HG02884 (cell line): ENCODE measurements at regions not wholly inside any gene's neighbourhood (a gene's known extent, or its start where the extent isn't known, plus 50 kb on each side); places are given as distances from the start of the nearest gene placed in this dataset.
A peak's percentile ranks its signal among the peaks of the same experiment; 100 is the strongest.

Experiments
- ATAC-seq: cut with Tn5 transposase; IDR thresholded peaks from one replicate; pipeline ENCODE4 v1.9.1; 2021; ENCODE audit warnings: mild to moderate bottlenecking, moderate library complexity; ENCODE audit not compliant: unreplicated experiment

GRCh38 chr18:31213641-31214040, 51.0 kb upstream of the DSC1 start:
- ATAC-seq = no peak

- ATAC-seq = no peak
Measured at GRCh38 chr18:31217038-31217849, 54.6 kb upstream of the DSC1 start.

DNA sequence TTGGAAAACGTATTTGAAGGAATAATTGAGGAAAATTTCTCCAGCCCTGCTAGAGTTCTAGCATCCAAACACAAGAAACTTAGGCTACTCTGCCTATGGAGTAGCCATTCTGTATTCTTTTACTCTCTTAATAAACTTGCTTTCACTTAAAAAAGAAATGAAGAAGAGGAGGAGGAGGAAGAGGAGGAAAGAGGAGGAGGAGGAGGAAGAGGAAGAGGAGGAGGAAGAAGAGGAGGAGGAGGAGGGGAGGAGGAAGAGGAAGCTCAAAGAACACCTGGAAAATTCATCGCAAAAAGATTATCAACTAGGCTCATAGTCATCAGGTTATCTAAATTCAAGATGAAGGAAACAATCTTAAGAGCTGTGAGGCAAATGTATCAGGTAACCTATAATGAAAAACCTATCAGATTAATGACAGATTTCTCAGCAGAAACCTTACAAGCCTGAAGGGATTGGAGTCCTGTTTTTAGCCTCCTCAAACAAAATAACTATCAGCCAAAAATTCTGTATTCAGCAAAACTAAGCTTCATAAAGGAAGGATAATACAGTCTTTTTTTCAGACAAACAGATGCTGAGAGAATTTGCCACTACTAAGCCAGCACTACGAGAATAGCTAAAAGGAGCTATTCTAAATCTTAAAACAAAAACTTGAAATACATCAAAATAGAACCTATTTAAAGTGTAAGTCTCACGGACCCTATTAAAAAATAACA, 56.2 kb upstream of the DSC1 start:
- no peak for ATAC-seq

DNA sequence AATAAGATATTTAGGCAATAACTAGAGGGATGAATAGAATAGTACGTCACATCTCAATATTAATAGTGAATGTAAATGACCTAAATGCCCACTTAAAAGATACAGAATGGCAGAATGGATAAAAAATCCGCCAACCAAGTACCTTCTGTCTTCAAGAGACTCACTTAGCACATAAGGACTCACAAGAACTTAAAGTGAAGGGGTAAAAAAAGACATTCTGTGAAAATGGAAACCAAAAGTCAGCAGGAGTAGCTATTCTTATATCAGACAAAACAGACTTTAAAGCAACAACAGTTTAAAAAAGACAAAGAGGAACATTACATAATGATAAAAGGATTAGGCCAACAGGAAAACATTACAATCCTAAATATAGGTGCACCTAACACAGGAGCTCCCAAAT, 56.7 kb upstream of the DSC1 start:
- no peak for ATAC-seq

GRCh38 chr18:31223371-31223770, 60.7 kb upstream of the DSC1 start:
- no peak for ATAC-seq

DNA sequence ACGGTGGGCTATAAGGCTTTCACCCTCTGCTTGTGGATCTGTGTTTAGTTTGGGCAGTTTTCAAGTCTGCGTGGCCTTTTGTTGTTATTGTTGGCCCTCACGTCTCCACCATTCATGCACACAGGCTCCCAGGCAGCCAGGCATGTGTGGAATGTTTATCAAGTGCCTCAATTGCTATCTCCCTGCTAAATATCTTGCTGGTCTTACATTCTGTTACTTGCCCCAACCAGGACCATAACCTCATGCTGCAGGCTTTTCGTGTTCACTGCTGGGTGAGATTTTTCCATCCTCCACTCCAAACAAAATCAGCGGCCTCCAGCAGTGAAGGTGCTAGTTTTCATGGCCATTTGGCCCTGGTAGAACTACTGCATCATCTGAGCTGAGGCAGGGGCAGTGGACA, 63.0 kb upstream of the DSC1 start:
- no peak for ATAC-seq

DNA sequence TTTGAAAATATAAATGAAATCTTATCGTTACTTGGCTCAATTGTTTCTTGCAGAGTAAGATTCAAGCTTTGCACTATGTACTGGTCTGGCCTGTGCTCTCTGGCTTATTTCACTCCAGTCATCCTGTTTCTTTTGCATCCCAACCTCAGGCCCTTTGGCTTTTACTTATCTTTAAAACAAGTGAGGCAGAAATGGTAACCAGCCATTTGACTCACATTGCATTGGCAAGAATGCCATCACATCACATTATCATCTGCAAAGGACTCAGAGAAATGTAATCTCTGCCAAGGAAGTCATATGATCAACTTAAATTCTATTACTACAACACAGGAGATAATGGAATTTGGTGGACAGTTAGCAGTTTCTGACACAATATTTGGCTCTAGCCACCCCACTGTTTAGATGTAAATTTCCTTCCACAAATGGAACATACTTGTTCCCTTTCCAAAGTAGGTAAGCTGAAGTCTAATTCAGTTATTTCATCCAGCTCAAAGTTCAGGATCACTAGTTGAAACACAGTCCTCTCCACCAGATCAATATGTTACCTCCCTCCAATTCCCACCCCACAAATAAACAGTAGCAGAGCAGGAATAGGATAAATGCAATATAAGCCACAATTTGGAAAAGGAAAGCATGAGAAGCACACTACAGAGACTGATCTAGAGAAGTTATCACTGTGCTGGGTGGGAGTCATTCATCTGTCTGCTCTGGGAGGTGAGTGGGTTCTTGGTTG, 65.0 kb upstream of the DSC1 start:
- no peak for ATAC-seq

DNA sequence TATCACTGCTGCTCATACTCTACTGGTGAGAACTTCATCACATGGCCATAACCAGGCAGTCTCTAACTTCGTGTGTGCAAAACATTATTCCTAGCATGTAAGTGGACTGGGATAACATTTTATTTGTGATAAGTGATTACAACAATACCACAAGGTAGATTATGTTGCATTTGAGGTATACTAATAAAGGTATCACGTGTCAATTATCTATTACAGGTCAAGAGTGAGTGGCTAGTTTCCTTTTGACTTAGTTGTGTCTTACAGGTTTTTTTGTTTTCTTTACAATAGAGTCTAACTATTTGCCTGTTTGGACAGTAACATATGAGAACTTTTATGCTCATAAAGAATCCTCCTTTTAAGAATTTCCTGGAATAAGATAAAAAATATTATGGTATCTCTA, 67.2 kb upstream of the DSC1 start:
- ATAC-seq = no peak

DNA sequence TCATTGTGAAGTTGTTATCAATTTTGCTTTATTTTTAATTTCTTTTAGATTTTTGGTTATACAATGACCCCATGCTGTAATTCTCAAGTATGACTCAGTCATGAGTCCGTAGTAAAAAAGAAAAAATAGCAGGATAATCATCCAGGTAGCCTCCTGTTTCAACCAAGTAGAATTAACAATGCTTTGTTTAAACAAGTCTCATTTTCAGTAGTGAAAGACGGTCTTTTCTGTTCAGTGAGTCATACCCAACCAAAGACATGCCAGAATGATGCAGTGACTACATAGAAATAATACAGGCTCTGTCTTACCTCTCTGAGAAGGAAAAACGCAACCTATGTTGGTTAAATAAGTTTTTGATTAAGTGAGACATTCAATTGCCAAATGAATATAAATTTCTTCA, 67.8 kb upstream of the DSC1 start:
- peak; percentile 88 for ATAC-seq

- ATAC-seq = no peak
Measured at GRCh38 chr18:31232013-31232412, 69.4 kb upstream of the DSC1 start.

- no peak for ATAC-seq
Measured at GRCh38 chr18:31232775-31233424, 70.2 kb upstream of the DSC1 start.

- ATAC-seq = no peak
Measured at GRCh38 chr18:31233621-31234275, 71.1 kb upstream of the DSC1 start.

- no peak for ATAC-seq
Measured at GRCh38 chr18:31235856-31236255, 73.2 kb upstream of the DSC1 start.

GRCh38 chr18:31237142-31237541, 74.5 kb upstream of the DSC1 start:
- no peak for ATAC-seq

DNA sequence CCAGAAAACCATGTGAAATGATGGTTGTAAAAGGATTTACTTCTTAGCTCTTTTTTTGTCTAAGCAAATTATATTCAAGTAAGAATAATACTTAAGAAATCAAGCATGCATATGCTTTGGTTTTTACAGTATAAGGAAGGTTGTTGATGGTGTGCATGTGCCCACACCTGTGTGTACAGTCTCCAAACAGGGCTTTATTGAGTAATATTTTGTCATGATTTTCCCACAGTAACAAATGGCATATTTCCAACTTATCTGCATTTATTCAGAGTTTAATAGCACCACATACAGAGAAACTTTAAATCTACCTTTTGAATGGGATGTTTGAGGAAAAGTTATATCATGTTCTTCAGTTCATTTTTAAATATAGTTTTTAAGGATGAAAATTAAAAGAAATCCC, 76.5 kb upstream of the DSG1 start:
- no peak for ATAC-seq

DNA sequence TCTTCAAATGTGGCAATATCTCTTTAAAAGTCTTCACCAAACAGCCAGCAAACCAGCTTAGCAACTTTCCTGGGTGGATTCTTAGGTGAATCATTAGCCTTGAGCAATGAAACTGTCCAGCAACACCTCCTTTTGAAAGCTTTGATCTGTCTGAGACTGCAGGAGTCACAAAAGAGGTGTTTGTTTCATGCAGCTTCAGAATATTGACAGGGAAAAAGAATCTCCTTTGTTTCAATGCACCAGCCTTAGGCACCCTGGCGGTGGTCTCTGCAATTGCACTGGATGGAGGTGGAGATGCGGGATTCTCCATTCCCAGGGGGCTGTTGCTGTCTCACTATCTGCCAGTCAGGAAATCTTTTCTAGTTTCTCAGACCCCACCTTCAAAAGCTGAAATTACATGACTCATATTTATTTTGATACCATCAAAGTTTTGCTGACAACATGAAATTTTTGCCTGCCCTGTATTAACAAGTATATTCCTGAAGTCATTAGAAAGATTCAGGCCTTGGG, 76.0 kb upstream of the DSG1 start:
- no peak for ATAC-seq

- no peak for ATAC-seq
Measured at GRCh38 chr18:31243740-31244512, 74.0 kb upstream of the DSG1 start.

- ATAC-seq = no peak
Measured at GRCh38 chr18:31244771-31245394, 73.1 kb upstream of the DSG1 start.

DNA sequence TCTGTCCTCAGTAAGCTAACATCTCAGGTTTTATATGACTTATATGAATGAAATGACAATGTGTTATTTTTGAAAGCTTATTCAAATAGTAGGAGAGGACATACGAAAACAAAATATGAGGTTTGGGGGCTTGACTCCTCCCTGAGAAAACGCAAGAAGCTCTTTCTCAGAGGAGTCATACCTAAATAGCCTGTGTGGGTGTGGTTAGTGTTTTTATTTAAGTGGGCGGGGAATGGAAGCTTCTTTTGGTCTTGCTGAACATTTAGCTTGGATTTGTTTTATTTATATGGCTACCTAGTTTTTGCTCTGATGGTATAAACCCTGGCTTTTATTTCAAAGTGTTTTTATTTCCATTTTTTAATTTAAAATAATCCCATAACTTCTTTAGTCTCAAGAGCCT, 72.1 kb upstream of the DSG1 start:
- no peak for ATAC-seq
